ENCODE measurements at regions not wholly inside any gene's neighbourhood (a gene's known extent, or its start where the extent isn't known, plus 50 kb on each side); places are given as distances from the start of the nearest gene placed in this dataset.

DNA sequence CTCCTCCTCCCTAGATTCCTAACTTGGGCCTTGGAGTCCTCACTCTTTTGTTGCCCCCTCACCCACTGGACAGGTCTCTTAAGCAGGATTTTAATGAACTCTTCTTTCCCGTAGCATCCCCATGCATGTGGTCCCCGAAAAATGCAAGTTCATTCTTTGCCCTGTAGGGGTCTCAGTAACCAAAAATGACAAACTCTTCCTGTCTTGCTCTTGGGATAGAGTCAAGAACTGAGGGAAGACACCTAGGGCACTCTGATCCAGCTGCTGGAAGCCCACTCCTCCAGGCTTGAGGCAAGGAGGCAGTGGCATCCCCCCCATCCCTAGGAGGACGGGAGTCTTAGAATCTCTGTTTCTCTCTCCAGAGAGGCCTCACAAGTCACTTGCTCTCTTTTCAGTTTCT, 987.0 kb downstream of the DIAPH3 start:
- Histone ChIP-seq H3K4me1 (ENCODE audit: insufficient read depth, insufficient read length) (no peaks in the 10 kb centered on the region), H3K36me3 (ENCODE audit: insufficient read depth, insufficient read length, low read length) (no peaks in the 10 kb centered on the region), H3K27me3 (ENCODE audit: insufficient read depth, insufficient read length) (no peaks in the 10 kb centered on the region), H3K9ac (ENCODE audit: insufficient read length, low read depth) (no peak overlapping the region), H3K4me3 (ENCODE audit: insufficient read length, low read depth) (no peak overlapping the region), H3K9me3 (ENCODE audit: insufficient read depth, low read length) (no peaks in the 10 kb centered on the region)
- TF ChIP-seq ZNF274 (IDR thresholded peaks at IDR 0.05; ENCODE audit: low read depth, low read length): no peak
- TF ChIP-seq SUZ12 (IDR thresholded peaks at IDR 0.05; ENCODE audit: extremely low read depth, insufficient read depth, insufficient read length): no peak
- no peak for TF ChIP-seq YY1 (IDR thresholded peaks at IDR 0.05; ENCODE audit: insufficient read depth, insufficient read length)
- no peak for DNase-seq (ENCODE audit: low read depth, low spot score)

DNA sequence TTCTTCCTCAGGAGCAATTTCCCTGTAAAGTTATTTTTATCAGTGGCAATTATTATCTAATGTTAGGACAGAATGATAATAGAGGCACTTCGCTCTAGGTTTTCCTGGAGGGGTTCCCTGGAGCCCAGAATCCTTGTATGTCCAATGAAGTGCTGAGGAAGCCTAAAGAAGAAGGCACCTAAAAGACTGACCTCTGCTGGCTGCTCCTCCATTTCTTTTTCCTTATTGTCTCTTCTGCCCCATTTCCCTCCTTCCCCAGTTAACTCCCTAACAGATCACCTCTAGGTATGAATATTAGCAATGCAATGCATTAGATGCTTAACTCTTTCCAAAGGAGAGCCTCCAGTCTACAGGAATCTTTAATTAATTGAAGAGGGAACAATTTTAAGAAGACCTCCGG, 985.4 kb downstream of the DIAPH3 start:
- no peak for TF ChIP-seq SUZ12 (IDR thresholded peaks at IDR 0.05; ENCODE audit: extremely low read depth, insufficient read depth, insufficient read length)
- no peak for TF ChIP-seq ZNF274 (IDR thresholded peaks at IDR 0.05; ENCODE audit: low read depth, low read length)
- no peak for TF ChIP-seq YY1 (IDR thresholded peaks at IDR 0.05; ENCODE audit: insufficient read depth, insufficient read length)
- H3K36me3 ChIP-seq (ENCODE audit: insufficient read depth, insufficient read length, low read length): no peaks in the 10 kb centered on the region
- H3K9me3 ChIP-seq (ENCODE audit: insufficient read depth, low read length): no peaks in the 10 kb centered on the region
- no peak for DNase-seq (ENCODE audit: low read depth, low spot score)
- no peaks in the 10 kb centered on the region for H3K4me1 ChIP-seq (ENCODE audit: insufficient read depth, insufficient read length)
- no peaks in the 10 kb centered on the region for H3K27me3 ChIP-seq (ENCODE audit: insufficient read depth, insufficient read length)
- H3K4me3 ChIP-seq (ENCODE audit: insufficient read length, low read depth): no peak overlapping the region
- no peak overlapping the region for H3K9ac ChIP-seq (ENCODE audit: insufficient read length, low read depth)

DNA sequence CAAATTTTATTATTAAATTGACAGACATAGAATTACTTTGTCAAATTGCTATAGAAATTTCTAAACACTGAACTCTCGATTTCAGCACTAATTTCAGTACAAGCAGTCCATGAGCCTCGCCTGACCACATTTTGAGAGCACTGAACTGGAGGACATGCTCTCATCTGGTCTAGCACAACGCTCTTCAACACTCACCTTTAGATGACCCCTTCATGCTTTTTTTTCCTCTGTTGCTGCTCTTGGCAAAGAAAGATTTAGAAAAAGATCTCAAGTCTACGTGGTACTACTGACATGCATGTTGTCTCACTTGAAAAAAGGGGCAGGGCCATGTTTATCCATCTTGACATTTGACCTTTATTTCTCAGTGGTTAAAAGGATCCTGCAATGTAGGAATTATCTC, 981.5 kb downstream of the DIAPH3 start:
- DNase-seq (ENCODE audit: low read depth, low spot score): no peak
- Histone ChIP-seq H3K4me3 (ENCODE audit: insufficient read length, low read depth) (no peak overlapping the region), H3K27me3 (ENCODE audit: insufficient read depth, insufficient read length) (no peaks in the 10 kb centered on the region), H3K9me3 (ENCODE audit: insufficient read depth, low read length) (no peaks in the 10 kb centered on the region), H3K36me3 (ENCODE audit: insufficient read depth, insufficient read length, low read length) (no peaks in the 10 kb centered on the region), H3K9ac (ENCODE audit: insufficient read length, low read depth) (no peak overlapping the region), H3K4me1 (ENCODE audit: insufficient read depth, insufficient read length) (no peaks in the 10 kb centered on the region)
- no peak for TF ChIP-seq YY1 (IDR thresholded peaks at IDR 0.05; ENCODE audit: insufficient read depth, insufficient read length)
- no peak for TF ChIP-seq SUZ12 (IDR thresholded peaks at IDR 0.05; ENCODE audit: extremely low read depth, insufficient read depth, insufficient read length)
- TF ChIP-seq ZNF274 (IDR thresholded peaks at IDR 0.05; ENCODE audit: low read depth, low read length): no peak

DNA sequence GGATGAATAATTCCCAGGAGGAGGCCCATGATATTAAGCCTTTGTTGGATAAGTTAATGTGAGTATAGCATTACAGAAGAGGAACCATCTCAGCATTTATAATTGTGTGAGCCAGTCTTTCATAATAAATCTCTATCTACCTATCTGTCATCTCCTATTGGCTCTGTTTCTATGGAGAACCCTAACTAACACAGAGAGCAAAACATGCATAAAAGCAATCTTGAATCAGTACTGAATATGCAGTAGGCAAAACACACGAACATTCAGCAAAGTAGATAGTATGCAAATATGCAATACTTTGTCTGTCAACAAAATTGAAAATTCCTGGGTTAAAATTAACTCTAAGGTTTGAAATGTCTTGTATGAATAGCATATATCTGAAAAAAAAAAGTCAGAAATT, 966.3 kb downstream of the DIAPH3 start:
- H3K9ac ChIP-seq (ENCODE audit: insufficient read length, low read depth): no peak overlapping the region
- no peaks in the 10 kb centered on the region for H3K27me3 ChIP-seq (ENCODE audit: insufficient read depth, insufficient read length)
- no peaks in the 10 kb centered on the region for H3K36me3 ChIP-seq (ENCODE audit: insufficient read depth, insufficient read length, low read length)
- H3K4me3 ChIP-seq (ENCODE audit: insufficient read length, low read depth): no peak overlapping the region
- no peak for TF ChIP-seq ZNF274 (IDR thresholded peaks at IDR 0.05; ENCODE audit: low read depth, low read length)
- TF ChIP-seq SUZ12 (IDR thresholded peaks at IDR 0.05; ENCODE audit: extremely low read depth, insufficient read depth, insufficient read length): no peak
- no peak for TF ChIP-seq YY1 (IDR thresholded peaks at IDR 0.05; ENCODE audit: insufficient read depth, insufficient read length)
- no peak for DNase-seq (ENCODE audit: low read depth, low spot score)
- H3K4me1 ChIP-seq (ENCODE audit: insufficient read depth, insufficient read length): no peaks in the 10 kb centered on the region
- no peaks in the 10 kb centered on the region for H3K9me3 ChIP-seq (ENCODE audit: insufficient read depth, low read length)

DNA sequence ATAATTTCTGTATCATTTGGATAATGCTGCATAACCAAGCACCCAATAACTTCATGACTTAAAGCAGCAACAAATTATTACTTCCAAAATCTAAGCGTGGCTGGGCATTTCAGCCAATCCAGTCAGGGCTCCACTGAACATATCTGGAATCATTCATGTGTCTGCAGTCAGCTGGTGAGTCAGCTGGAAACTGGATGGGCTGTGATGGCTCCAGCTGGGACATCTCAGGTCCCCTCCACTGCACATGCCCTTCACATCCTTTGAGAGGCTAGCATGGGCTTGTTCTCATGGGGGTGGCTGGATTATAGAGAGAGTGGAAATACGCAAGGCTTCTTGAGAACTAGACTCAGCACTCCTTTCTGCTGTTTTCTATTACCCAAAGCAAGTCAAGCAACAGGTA, 961.9 kb downstream of the DIAPH3 start:
- no peaks in the 10 kb centered on the region for H3K9me3 ChIP-seq (ENCODE audit: insufficient read depth, low read length)
- no peak for TF ChIP-seq SUZ12 (IDR thresholded peaks at IDR 0.05; ENCODE audit: extremely low read depth, insufficient read depth, insufficient read length)
- no peaks in the 10 kb centered on the region for H3K4me1 ChIP-seq (ENCODE audit: insufficient read depth, insufficient read length)
- no peaks in the 10 kb centered on the region for H3K27me3 ChIP-seq (ENCODE audit: insufficient read depth, insufficient read length)
- no peak overlapping the region for H3K9ac ChIP-seq (ENCODE audit: insufficient read length, low read depth)
- no peak overlapping the region for H3K4me3 ChIP-seq (ENCODE audit: insufficient read length, low read depth)
- no peaks in the 10 kb centered on the region for H3K36me3 ChIP-seq (ENCODE audit: insufficient read depth, insufficient read length, low read length)
- DNase-seq (ENCODE audit: low read depth, low spot score): no peak

DNA sequence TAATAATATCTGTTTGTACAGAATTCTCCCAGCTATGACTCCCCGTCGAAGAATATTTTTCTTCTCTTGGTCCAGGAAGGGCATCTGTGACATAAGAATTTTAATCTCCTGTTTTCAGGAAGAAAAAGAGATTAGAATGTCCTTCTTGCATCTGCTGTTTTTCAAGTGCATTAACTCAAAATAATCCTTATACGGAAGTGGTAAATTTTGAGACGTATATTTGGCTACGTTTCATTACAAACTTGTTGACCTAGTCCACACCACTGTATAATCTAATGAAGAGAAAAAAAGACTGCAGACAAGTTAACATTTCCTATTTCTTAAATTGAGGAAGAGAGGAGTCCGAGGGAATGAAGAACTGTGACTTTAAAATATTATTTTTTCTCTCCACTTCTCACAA, 959.9 kb downstream of the DIAPH3 start:
- no peak for DNase-seq (ENCODE audit: low read depth, low spot score)
- Histone ChIP-seq H3K9me3 (ENCODE audit: insufficient read depth, low read length) (no peaks in the 10 kb centered on the region), H3K4me3 (ENCODE audit: insufficient read length, low read depth) (no peak overlapping the region), H3K27me3 (ENCODE audit: insufficient read depth, insufficient read length) (no peaks in the 10 kb centered on the region), H3K9ac (ENCODE audit: insufficient read length, low read depth) (no peak overlapping the region), H3K36me3 (ENCODE audit: insufficient read depth, insufficient read length, low read length) (no peaks in the 10 kb centered on the region), H3K4me1 (ENCODE audit: insufficient read depth, insufficient read length) (no peaks in the 10 kb centered on the region)
- TF ChIP-seq ZNF274 (IDR thresholded peaks at IDR 0.05; ENCODE audit: low read depth, low read length) (no peak), YY1 (IDR thresholded peaks at IDR 0.05; ENCODE audit: insufficient read depth, insufficient read length) (no peak), SUZ12 (IDR thresholded peaks at IDR 0.05; ENCODE audit: extremely low read depth, insufficient read depth, insufficient read length) (no peak)

DNA sequence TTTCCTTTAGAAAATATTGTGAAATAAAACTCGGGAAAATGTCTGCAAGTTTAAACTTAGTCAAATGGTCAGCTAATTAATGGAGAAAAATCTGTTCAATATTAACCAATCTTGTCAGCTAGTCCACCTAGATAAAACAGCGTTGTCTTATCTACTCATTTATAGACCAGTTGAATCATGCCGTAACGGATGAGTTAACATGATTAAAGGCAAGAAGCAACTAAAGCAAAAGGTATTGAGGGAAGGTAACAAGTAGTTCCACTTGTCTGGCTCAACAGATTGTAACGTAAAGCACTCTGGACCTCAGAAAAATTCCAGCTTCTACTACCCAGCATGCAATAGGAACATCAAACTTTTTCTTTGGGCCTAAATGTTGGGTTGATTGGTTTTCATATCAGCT, 958.2 kb downstream of the DIAPH3 start:
- no peaks in the 10 kb centered on the region for H3K4me1 ChIP-seq (ENCODE audit: insufficient read depth, insufficient read length)
- no peaks in the 10 kb centered on the region for H3K9me3 ChIP-seq (ENCODE audit: insufficient read depth, low read length)
- no peaks in the 10 kb centered on the region for H3K36me3 ChIP-seq (ENCODE audit: insufficient read depth, insufficient read length, low read length)

More for the DNA sequence above, 958.2 kb downstream of the DIAPH3 start:
- DNase-seq (ENCODE audit: low read depth, low spot score): no peak
- Histone ChIP-seq H3K4me3 (ENCODE audit: insufficient read length, low read depth) (no peak overlapping the region), H3K27me3 (ENCODE audit: insufficient read depth, insufficient read length) (no peaks in the 10 kb centered on the region), H3K9ac (ENCODE audit: insufficient read length, low read depth) (no peak overlapping the region)
- no peak for TF ChIP-seq ZNF274 (IDR thresholded peaks at IDR 0.05; ENCODE audit: low read depth, low read length)
- TF ChIP-seq SUZ12 (IDR thresholded peaks at IDR 0.05; ENCODE audit: extremely low read depth, insufficient read depth, insufficient read length): no peak
- no peak for TF ChIP-seq YY1 (IDR thresholded peaks at IDR 0.05; ENCODE audit: insufficient read depth, insufficient read length)

All from NT2/D1 (cell line).